Mammary epithelial cell (primary cell): ENCODE measurements at regions not wholly inside any gene's neighbourhood (a gene's known extent, or its start where the extent isn't known, plus 50 kb on each side); places are given as distances from the start of the nearest gene placed in this dataset.

Experiments
- CTCF ChIP-seq, 2 donors: IDR thresholded peaks in 1 of 2; conservative IDR thresholded peaks in 1 of 2; 2 replicates each; pipeline ENCODE4 v1.5.1; 2011 to 2012; ENCODE audit warnings: inconsistent platforms in 2 of 2, low read length in 2 of 2, mild to moderate bottlenecking in 2 of 2, control low read depth in 1 of 2, low read depth in 1 of 2; ENCODE audit not compliant: insufficient read depth in 1 of 2; ENCODE audit errors: extremely low read depth in 1 of 2
- EZH2 ChIP-seq: IDR thresholded peaks from 2 replicates; pipeline ENCODE4 v1.6.1; 2012; ENCODE audit warnings: low read length, inconsistent platforms, borderline replicate concordance

DNA sequence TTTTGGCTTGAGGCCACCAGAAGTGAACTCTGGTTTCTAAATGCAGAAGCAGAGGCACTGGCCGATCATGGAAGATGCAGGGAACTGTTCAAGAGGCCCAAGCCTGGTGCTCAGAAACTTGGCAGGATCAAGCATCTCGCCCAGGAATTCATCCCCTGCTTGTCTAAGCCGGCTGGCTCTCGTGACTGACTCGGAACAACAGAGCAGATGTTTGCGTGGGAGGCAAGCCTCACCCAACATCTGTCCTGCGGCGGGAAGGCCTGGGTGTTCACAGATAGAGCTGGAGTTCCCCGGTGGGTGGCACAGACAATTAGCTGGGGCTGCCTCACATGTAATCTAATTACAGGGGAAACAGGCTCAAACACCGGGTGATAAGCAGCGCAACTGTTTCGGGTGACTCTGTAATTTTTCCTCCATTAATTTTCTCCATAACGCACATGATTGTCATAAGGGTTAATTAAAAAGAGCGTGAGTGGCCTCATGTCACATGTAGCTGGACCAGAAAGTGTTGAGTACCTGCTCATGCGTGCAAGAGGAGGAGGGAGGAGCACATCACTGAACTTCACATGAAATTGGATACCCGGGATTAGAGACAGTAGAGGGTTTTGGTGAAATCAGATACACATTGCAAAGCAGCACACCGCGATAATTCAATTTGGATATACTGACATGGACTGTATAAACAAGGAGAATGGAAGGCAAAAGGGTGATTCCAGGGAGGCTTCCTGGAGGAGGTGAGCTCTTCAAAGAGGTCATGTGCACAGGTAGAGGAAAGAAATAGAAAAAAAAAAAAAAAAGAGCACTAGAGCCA lies 180.0 kb downstream of the ETS2 start:
- no peak for TF ChIP-seq CTCF (conservative IDR thresholded peaks at IDR 0.05 in 1 of 2, IDR thresholded peaks at IDR 0.05 in 1 of 2; ENCODE audit: extremely low read depth in 1 of 2, insufficient read depth in 1 of 2, low read depth in 1 of 2, low read length in 2 of 2)
- TF ChIP-seq EZH2 = no peak
